A549 (cell line): ENCODE measurements at regions not wholly inside any gene's neighbourhood (a gene's known extent, or its start where the extent isn't known, plus 50 kb on each side); places are given as distances from the start of the nearest gene placed in this dataset.

Source experiments
- ATAC-seq, 2 experiments: fragments of 200-7000 bp in 1 of 2; fragments of >200 bp in 1 of 2; cut with Nextera tagmentation in 1 of 2; cut with Tn5 transposase in 1 of 2; 3 replicates each; pipeline versions ENCODE4 v1.8.0 to v1.9.1; 2018 to 2020; ENCODE audit warnings: mild to moderate bottlenecking in 1 of 2, moderate library complexity in 1 of 2
- CTCF ChIA-PET: fragments of 300-600 bp; sonication (Branson Sonifier 250); formaldehyde crosslinking; extraction: SDS; loops from one replicate; lab custom pipeline; 2021; ENCODE audit warnings: antibody characterized with exemption, inconsistent platforms; lab: Yijun Ruan, JAX
- POLR2A ChIA-PET: fragments of 350-600 bp; formaldehyde crosslinking; extraction: SDS; loops from one replicate; lab custom pipeline; 2021; ENCODE audit warnings: antibody characterized with exemption, inconsistent platforms; lab: Yijun Ruan, JAX
- DNase-seq, 2 experiments: peaks; one replicate each; pipeline versions ENCODE4 v3.0.0 to v3.0.0-alpha.2; 2011 to 2016; ENCODE audit warnings: low read depth in 1 of 2, low spot score in 1 of 2
- FAIRE-seq: peaks from 2 replicates; lab custom pipeline; 2011; peaks lifted over from hg19 to GRCh38; lab: Jason Lieb, UNC
- H3K27ac ChIP-seq, 2 experiments: fragments of >200 bp; sonication (Bioruptor Twin); formaldehyde crosslinking; 3 replicates each; pipeline ENCODE4 v1.5.1; 2016 to 2017
- H3K4me1 ChIP-seq: fragments of >200 bp; sonication (Bioruptor Twin); formaldehyde crosslinking; 3 replicates; pipeline ENCODE4 v1.6.1; 2016
- H3K4me2 ChIP-seq: fragments of >200 bp; sonication (Bioruptor Twin); formaldehyde crosslinking; 3 replicates; pipeline ENCODE4 v1.6.1; 2016
- H3K4me3 ChIP-seq: fragments of >200 bp; sonication (Bioruptor Twin); formaldehyde crosslinking; 3 replicates; pipeline ENCODE4 v1.5.1; 2016
- H3K9me3 ChIP-seq: fragments of >200 bp; sonication (Bioruptor Twin); formaldehyde crosslinking; 3 replicates; pipeline ENCODE4 v1.6.1; 2016
- CBX8 ChIP-seq: fragments of 200-600 bp; sonication (generic); IDR thresholded peaks from 2 replicates; pipeline ENCODE4 v1.6.1; 2016
- CEBPB ChIP-seq, 2 experiments: fragments of >200 bp in 1 of 2; sonication (Bioruptor Twin) in 1 of 2; formaldehyde crosslinking in 1 of 2; IDR thresholded peaks; 2 replicates each; pipeline ENCODE4 v1.6.1; 2012 to 2016
- CHD2 ChIP-seq: fragments of 150-350 bp; IDR thresholded peaks from 2 replicates; pipeline ENCODE4 v1.6.1; 2014; ENCODE audit warnings: low read length; ENCODE audit not compliant: partially characterized antibody
- EHF ChIP-seq: fragments of 250-450 bp; sonication (Bioruptor Pico); IDR thresholded peaks from 2 replicates; pipeline ENCODE4 v1.5.0; 2020; ENCODE audit warnings: mild to moderate bottlenecking
- EHMT2 ChIP-seq: fragments of 200-600 bp; sonication (generic); IDR thresholded peaks from 2 replicates; pipeline ENCODE4 v1.6.1; 2016; ENCODE audit warnings: antibody characterized with exemption, low read depth, mild to moderate bottlenecking, moderate library complexity
- FOSB ChIP-seq: fragments of 250-450 bp; sonication (Bioruptor Pico); IDR thresholded peaks from 2 replicates; pipeline ENCODE4 v1.5.0; 2020; ENCODE audit warnings: mild to moderate bottlenecking, moderate library complexity
- FOSL2 ChIP-seq, 2 experiments: fragments of 450-650 bp in 1 of 2; fragments of >200 bp in 1 of 2; sonication (Bioruptor Twin) in 1 of 2; formaldehyde crosslinking; IDR thresholded peaks; 2 replicates each; pipeline versions ENCODE4 v1.5.0 to v1.6.1; 2016 to 2020; ENCODE audit warnings: mild to moderate bottlenecking in 1 of 2, moderate library complexity in 1 of 2
- GATA3 ChIP-seq: IDR thresholded peaks from 2 replicates; pipeline ENCODE4 v1.6.1; 2012; ENCODE audit warnings: borderline replicate concordance
- JUNB ChIP-seq: fragments of >200 bp; sonication (Bioruptor Twin); formaldehyde crosslinking; IDR thresholded peaks from 2 replicates; pipeline ENCODE4 v1.6.1; 2016
- MYC ChIP-seq: IDR thresholded peaks from 2 replicates; pipeline ENCODE4 v1.6.1; 2012; ENCODE audit warnings: mild to moderate bottlenecking, inconsistent platforms, low read length, improper control_type of control experiment, borderline replicate concordance
- NPAS2 ChIP-seq: fragments of 250-450 bp; sonication (Bioruptor Pico); IDR thresholded peaks from 2 replicates; pipeline ENCODE4 v1.8.0; 2022; ENCODE audit warnings: mild to moderate bottlenecking, moderate library complexity, borderline replicate concordance
- NR3C1 ChIP-seq: fragments of >200 bp; sonication (Bioruptor Twin); formaldehyde crosslinking; IDR thresholded peaks from 3 replicates; pipeline ENCODE4 v1.6.1; 2017
- SMC3 ChIP-seq: fragments of >200 bp; sonication (Bioruptor Twin); formaldehyde crosslinking; IDR thresholded peaks from 3 replicates; pipeline ENCODE4 v1.6.1; 2018; ENCODE audit warnings: inconsistent platforms
- SREBF2 ChIP-seq: fragments of 450-650 bp; IDR thresholded peaks from 2 replicates; pipeline ENCODE4 v1.6.1; 2014; ENCODE audit warnings: mild to moderate bottlenecking, moderate library complexity
- USF2 ChIP-seq: fragments of 450-650 bp; IDR thresholded peaks from 2 replicates; pipeline ENCODE4 v1.6.1; 2014; ENCODE audit warnings: antibody characterized with exemption
- ZC3H11A ChIP-seq: fragments of 450-650 bp; IDR thresholded peaks from 2 replicates; pipeline ENCODE4 v1.6.1; 2014; ENCODE audit warnings: antibody characterized with exemption, mild to moderate bottlenecking
- ZSCAN20 ChIP-seq: fragments of 250-450 bp; sonication (Bioruptor Pico); IDR thresholded peaks from 2 replicates; pipeline ENCODE4 v1.8.0; 2022; ENCODE audit warnings: mild to moderate bottlenecking, moderate library complexity
- WGBS: methylation state at CpG from one replicate; pipeline ENCODE4 v1.1.6; 2017; ENCODE audit errors: missing lambda C conversion rate; 5-methylcytosine and 5-hydroxymethylcytosine counted together
- TF ChIP-seq, protein P1 (sequence below): fragments of >200 bp; sonication (Bioruptor Twin); formaldehyde crosslinking; IDR thresholded peaks from 3 replicates; pipeline ENCODE4 v1.5.1; 2016
- TF ChIP-seq, protein P2 (sequence below): fragments of 200-600 bp; sonication (generic); IDR thresholded peaks from 2 replicates; pipeline ENCODE4 v1.6.1; 2016; ENCODE audit warnings: antibody characterized with exemption, mild to moderate bottlenecking, moderate library complexity
- TF ChIP-seq, protein P3 (sequence below): IDR thresholded peaks from 2 replicates; pipeline ENCODE4 v1.6.1; 2012

DNA sequence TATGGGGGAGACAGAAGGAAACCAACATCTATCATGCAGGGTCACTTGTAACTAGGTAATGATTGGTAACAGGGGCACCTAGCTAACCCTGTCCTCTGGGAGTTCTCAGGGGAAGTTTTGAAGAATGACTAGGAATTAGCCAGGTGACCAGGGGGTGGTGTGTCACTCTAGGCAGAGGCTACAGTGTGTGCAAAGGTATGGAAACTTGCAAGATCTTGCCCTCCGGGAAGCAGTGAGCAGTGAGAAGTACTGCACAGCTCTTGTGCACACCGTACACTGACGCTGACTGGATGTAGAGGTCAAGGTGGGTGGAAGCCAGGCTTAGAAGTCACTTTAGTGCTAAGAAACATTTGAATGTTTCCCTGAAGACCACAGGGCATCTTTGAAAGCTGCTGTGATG is 62.9 kb upstream of the LMO4 start (continued):
- TF ChIP-seq, protein P1, sequence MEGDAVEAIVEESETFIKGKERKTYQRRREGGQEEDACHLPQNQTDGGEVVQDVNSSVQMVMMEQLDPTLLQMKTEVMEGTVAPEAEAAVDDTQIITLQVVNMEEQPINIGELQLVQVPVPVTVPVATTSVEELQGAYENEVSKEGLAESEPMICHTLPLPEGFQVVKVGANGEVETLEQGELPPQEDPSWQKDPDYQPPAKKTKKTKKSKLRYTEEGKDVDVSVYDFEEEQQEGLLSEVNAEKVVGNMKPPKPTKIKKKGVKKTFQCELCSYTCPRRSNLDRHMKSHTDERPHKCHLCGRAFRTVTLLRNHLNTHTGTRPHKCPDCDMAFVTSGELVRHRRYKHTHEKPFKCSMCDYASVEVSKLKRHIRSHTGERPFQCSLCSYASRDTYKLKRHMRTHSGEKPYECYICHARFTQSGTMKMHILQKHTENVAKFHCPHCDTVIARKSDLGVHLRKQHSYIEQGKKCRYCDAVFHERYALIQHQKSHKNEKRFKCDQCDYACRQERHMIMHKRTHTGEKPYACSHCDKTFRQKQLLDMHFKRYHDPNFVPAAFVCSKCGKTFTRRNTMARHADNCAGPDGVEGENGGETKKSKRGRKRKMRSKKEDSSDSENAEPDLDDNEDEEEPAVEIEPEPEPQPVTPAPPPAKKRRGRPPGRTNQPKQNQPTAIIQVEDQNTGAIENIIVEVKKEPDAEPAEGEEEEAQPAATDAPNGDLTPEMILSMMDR = no peak
- TF ChIP-seq, protein P2, sequence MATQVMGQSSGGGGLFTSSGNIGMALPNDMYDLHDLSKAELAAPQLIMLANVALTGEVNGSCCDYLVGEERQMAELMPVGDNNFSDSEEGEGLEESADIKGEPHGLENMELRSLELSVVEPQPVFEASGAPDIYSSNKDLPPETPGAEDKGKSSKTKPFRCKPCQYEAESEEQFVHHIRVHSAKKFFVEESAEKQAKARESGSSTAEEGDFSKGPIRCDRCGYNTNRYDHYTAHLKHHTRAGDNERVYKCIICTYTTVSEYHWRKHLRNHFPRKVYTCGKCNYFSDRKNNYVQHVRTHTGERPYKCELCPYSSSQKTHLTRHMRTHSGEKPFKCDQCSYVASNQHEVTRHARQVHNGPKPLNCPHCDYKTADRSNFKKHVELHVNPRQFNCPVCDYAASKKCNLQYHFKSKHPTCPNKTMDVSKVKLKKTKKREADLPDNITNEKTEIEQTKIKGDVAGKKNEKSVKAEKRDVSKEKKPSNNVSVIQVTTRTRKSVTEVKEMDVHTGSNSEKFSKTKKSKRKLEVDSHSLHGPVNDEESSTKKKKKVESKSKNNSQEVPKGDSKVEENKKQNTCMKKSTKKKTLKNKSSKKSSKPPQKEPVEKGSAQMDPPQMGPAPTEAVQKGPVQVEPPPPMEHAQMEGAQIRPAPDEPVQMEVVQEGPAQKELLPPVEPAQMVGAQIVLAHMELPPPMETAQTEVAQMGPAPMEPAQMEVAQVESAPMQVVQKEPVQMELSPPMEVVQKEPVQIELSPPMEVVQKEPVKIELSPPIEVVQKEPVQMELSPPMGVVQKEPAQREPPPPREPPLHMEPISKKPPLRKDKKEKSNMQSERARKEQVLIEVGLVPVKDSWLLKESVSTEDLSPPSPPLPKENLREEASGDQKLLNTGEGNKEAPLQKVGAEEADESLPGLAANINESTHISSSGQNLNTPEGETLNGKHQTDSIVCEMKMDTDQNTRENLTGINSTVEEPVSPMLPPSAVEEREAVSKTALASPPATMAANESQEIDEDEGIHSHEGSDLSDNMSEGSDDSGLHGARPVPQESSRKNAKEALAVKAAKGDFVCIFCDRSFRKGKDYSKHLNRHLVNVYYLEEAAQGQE = no peak

DNA sequence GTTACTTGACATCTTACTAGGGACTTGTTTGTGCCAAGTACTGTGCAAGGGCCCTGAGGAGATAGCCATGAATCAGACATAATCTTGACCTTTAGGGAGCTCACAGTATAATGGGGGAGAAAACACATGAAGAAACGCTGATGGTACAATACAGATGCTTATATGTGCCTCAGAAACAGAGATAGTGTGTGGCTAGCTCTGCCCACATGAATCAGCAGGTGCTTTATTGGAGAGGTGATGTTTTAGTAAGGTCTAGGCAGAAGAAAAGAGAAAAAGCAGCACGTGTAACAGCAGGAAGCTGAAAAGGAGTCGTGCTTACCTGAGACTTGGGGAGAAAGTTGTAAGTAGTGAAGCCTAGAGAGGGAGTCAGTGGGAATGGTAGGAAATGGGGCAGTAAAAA is 60.6 kb upstream of the LMO4 start:
- no peak for FAIRE-seq
- 0% methylated on average over 3 of the region's 3 CpGs for WGBS
- no peak overlapping the region for H3K4me3 ChIP-seq

More for the DNA sequence above, 60.6 kb upstream of the LMO4 start:
- H3K9me3 ChIP-seq = no peaks in the 10 kb centered on the region
- DNase-seq = no peak
- ATAC-seq = no peak
- no peak overlapping the region for H3K27ac ChIP-seq
- no peaks in the 10 kb centered on the region for H3K4me1 ChIP-seq
- ChIA-PET CTCF (interaction anchor here (1.1 kb wide), 1 partner anchor 12 kb away, joined by 3 read pairs; no protein-coding TSS in a partner anchor), POLR2A (no interaction called here)
- TF ChIP-seq CBX8 = no peak
- TF ChIP-seq FOSL2 (IDR thresholded peaks at IDR 0.05) = no peak
- TF ChIP-seq FOSL2 (CRISPR knock-in tag; IDR thresholded peaks at IDR 0.05) = no peak
- no peak for TF ChIP-seq ZSCAN20 (CRISPR knock-in tag)
- TF ChIP-seq NPAS2 (CRISPR knock-in tag) = no peak
- TF ChIP-seq, protein P3, sequence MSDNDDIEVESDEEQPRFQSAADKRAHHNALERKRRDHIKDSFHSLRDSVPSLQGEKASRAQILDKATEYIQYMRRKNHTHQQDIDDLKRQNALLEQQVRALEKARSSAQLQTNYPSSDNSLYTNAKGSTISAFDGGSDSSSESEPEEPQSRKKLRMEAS = no peak
- no peak for TF ChIP-seq ZC3H11A
- no peak for TF ChIP-seq SREBF2
- TF ChIP-seq USF2 = no peak
- TF ChIP-seq GATA3 = no peak
- no peak for TF ChIP-seq EHMT2
- TF ChIP-seq FOSB (CRISPR knock-in tag) = no peak
- TF ChIP-seq, protein P2 = no peak
- TF ChIP-seq SMC3 = no peak
- no peak for TF ChIP-seq JUNB
- no peak for TF ChIP-seq EHF (CRISPR knock-in tag)
- no peak for TF ChIP-seq NR3C1
- no peak for TF ChIP-seq CHD2
- TF ChIP-seq CEBPB (IDR thresholded peaks at IDR 0.05) = no peak
- TF ChIP-seq MYC = no peak
- TF ChIP-seq, all 56 proteins: peak for 0
- H3K4me2 ChIP-seq = no peak overlapping the region
